HG03039 (cell line): ENCODE measurements at regions not wholly inside any gene's neighbourhood (a gene's known extent, or its start where the extent isn't known, plus 50 kb on each side); places are given as distances from the start of the nearest gene placed in this dataset.
"Not testable (repeated sequence)": the region's sequence is repeated elsewhere in the genome, so short reads cannot be mapped to it uniquely, and the experiment has no call there.

Source experiments
- ATAC-seq: cut with Tn5 transposase; IDR thresholded peaks from one replicate; pipeline ENCODE4 v1.9.1; 2021; ENCODE audit warnings: mild to moderate bottlenecking, moderate library complexity; ENCODE audit not compliant: unreplicated experiment

DNA sequence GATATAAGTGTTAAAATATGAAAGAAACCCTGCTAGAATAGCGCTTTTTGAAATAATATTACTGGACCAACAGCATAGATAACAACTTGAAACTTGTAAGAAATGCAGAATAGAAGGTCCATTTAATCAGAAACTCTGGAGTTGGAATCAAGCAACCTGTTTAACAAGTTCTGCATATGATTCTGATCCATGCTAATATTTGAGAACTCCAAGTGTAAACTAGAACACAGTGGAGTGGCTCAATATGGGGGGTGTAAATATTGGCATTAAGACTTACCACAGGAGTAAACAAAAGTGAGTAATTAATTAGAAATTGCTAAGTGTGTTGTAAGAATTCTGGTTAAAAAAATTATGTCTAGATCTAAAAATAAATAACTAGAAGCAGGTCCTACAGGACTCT is 151.2 kb downstream of the SLITRK1 start:
- ATAC-seq, result no peak

DNA sequence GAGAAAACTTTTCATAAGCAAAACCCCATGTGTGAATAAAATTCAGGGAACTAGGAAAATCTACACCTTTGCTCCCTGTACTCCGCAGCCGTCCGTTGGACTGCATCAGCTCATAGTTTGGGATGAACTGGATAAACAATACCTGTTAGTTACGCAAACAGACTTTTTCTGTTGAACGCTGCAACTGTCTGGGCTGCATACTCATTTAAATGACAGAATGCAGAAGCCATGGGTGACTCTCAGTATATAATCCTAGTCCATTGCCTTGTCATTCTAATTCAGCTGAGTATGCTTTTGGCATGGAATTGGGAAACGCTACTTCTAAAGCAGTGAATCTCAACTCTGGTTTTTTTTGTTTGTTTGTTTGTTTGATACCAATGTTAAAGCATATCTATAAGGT is 151.6 kb downstream of the SLITRK1 start:
- no peak for ATAC-seq

DNA sequence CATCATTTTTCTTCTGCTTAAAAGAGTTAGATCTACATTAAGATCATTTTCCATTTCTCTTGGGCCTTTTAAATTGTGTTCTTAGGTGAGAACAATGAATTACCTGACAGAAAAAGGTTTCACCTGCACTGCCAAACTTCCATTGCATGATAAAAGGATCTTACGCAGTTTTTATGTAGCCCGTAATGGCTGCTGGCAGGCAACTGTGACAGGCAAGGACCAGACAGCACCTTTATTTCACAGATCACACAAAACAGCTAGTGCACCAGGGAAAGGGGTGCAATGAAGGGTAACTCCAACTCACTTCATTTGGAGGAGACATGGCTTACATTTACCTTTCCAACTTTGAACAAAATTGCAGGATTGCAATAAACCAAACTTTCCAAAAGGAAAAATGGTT is 159.8 kb downstream of the SLITRK1 start:
- ATAC-seq, result no peak

DNA sequence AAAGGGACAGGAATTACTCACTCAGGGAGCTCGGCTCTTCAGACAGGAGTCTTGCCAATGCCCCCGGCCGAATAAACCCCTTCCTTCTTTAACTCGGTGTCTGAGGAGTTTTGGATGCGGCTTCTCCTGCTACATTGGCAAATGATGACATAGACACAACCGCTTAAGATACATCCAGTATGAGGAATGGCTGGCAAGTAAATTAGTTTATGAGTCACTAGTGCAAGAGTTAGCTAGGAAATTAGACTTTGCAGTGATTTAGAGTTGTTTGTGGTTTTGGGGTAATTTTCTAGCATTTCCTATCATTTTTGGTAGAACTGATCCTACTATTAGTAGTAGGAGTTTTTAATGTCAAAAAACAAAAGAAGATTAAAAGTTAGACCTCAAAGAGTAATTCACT is 166.2 kb downstream of the SLITRK1 start:
- no peak for ATAC-seq

DNA sequence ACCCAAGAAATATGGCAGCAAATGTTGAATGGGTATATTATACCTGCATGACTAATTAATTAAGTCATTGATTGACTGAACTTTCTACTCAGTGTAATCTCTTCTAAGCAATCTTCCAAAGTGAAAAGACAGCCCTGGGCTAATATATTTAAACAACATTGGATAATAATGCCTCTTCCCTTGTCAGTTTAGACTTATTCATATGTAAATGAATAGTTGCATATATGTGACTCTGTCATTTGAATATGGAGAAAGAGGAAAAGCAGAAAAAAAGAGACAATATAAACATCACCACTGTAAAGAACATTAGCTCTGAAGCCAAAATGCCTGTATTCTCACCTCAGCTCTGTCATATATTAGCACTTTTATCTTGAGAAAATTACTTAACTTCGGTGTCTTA is 168.0 kb downstream of the SLITRK1 start:
- ATAC-seq, result no peak

DNA sequence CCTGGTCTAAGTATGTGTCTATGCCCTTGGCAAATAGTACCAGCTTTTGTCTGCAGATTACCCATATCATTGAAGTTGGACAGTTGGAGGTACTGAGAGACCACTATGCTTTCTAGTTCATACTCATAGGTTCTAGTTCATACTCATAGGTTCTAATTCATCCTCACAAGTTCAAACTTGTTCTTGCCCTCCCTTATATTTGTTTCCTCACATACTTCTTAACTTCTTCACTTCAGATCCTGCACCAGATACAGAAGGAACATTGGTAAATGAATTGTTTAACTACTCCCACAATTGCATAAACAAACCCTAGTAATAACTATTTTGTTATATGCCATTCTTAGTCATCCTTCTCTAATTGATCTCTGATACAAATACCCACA is 172.2 kb downstream of the SLITRK1 start:
- no peak for ATAC-seq

DNA sequence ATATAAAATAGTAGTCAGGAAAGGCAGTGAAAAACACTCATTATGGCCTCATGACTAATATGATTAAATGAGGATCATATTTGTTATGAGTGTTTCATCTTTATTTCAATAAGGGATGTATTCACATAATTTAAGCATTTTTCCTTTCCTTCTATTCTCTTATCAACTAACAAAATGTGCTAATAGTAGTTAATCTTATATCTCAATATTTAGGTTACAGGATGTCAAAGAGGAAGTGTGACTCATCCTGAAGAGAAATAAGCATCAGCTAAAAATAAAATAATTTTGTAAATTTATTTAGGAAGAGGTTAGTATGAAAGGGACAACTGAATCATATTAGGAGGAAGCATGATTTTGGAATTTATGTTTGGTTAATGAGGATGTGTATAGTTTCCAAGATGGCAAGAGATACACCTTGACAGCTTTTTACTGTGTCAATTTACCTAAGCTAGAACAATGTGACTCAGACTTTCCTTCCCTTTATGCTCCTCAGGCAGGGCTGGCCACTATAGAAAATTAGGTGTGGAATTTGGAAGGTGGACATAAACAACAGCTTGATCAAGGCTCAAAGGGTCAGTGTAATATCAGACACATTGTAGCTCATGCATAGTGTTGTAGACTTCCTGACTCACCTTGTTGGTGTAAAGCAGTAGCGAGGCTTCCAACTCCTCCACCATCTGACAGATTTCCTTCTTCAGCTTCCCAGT is 172.7 kb downstream of the SLITRK1 start:
- ATAC-seq, result no peak

DNA sequence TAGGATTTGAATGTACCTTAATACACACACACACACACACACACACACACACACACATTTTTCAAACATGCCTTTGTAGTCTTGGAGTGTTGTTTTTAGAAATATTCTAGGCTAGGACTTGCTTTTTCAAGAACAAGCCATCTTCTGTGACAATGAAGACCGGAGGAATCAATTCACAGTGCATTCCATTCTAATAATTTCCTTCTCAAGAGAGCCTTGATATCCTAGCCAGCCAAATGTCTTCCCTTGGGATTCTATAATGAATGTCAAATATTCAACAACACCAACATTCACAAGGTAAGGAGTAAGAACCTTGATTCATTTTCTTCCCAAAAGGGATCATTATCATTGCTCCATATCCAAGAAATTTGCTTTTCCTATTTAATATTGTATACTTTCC is 180.3 kb downstream of the SLITRK1 start:
- no peak for ATAC-seq

DNA sequence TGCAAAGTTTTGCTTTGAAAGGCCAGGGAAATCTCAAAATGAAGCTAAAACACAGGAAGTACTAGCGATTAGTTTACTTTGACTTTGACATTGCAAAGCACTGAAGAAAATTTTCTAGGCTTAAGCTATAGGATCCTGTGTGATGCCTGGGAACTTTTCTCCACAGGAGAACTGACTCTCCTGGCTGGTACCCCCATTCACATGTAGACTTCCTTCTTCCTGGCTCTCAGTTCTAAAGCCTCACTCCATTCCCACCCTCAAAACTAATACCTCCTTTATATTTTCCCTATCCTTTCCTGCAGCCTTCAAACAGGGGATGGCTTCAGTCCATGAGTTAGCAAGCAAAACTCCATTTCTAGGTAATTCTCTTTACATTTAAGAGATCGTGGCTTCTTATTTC is 189.5 kb downstream of the SLITRK1 start:
- ATAC-seq, result no peak

DNA sequence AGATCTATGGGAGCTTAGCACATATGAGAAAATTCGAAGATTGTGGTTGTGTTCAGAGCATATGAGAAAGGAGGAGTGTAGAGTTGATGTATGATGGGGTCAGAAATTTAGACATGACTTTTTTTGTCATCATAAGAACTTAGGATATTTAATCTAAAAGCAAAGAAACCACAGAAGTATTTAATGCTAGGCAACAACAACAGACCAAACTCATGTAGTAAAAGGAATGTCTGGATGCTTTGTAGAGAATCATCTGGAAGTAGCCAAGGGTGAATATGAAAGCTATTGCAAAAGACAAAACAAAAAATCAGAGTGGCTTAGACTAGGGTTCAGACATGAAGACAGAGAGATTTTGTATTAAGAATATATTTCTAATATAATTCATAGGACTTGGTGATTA is 190.3 kb downstream of the SLITRK1 start:
- no peak for ATAC-seq

DNA sequence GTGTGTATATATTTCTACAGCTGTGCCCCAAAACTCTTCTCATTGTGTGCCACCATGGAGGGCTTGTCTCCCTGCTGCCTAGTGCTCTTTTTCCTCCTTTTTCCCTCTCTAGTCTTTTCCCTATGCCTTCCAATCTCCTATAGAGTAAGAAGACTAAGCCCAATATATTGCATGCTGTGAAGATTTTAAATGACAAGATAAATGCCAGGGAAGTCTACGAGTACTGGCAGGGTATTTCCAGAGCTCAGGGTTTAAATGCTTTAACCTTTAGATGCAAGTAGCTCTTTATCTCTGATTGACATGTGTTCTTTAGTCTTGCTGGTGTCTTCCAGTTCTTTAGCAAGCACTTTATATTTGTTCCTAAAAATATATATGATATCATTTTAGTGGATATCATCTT is 200.7 kb downstream of the SLITRK1 start:
- ATAC-seq, result no peak

DNA sequence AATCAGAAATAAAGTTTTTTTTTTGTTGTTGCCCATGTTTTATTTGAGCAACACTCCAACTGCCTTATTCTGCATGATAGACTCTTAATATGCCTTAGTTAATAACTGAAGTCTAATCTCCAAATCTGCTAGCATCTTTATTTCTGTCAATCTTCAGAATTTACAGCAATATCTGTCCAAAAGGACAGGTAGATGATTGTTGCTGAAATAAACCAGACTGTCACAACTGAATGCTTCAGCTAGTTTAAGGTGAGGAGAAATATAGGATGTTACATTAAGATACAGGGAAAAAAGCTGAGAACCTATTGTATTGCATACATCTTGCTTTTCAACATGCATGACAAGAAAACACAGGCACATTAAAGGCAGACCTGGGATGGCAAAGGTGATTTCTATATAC is 204.3 kb downstream of the SLITRK1 start:
- ATAC-seq, result no peak

DNA sequence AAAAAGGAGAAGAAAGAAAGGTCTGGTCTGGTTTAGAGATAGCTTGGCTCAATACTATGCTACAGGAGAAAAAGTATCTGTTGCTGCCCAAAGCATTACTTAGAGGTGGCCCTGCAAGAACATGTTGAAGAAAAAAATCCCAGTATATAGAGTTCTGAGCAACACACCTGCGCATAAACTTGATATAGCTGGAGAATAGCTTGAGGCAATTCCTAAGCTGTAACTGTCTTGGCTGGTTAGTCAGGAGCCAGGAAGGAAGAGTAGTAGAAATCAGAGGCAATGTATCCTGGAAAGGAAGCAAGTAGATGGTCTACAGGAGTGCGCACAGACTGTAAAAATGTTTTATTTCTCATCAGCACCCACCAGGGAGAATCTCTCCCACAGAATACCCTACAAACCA is 209.7 kb downstream of the SLITRK1 start:
- ATAC-seq, result no peak

DNA sequence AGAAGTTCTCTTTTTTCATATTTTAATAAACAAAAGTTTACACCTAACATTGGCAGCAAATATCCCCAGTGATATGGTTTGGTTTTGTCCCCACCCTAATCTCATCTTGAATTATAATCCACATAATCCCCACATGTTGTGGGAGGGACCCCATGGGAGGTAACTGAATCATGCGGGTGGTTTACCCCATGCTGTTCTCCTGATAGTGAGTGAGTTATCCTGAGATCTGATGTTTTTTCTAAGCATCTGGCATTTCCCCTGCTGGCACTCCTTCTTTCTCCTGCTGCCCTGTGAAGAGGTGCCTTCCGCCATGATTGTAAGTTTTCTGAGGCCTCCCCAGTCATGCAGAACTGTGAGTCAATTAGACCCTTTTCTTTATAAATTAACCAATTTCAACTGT is 214.7 kb downstream of the SLITRK1 start:
- no peak for ATAC-seq

DNA sequence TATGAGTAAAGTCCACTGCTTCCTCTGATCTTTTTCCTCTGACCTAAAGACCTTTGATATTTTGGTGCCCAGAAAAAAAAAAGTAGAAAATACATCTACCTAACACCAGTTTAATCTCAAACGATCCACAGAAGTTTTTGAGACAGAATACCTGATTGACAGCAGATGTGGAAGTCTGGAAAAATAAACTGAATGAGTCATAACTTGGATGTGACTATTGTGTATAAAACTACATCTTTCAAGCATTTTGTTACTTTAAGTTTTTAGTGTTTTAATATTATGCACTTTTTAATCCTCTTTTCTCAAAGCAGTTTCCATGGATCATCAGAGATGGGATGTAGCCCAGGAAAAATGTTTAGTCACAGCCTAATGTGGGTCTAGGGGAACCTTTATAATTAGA is 216.1 kb downstream of the SLITRK1 start:
- ATAC-seq, result no peak

DNA sequence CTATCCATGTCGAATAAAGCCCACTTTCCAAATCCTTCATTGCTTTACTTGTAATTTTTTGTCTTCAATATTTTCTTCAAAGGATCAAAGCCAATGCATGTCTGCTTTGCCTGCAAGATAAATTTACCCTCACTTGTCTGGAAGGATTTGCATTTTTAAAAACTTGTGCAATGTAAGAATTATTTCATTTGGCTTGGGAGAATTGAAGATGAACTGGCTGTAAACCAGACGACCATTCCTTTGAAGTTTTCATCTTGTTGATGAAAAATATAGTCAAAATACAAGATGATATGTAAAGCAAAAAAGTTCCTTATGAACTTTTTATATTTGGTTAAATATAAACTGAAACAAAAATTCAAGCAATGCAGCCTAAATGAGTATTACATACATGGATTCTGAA is 225.0 kb downstream of the SLITRK1 start:
- ATAC-seq, result no peak

DNA sequence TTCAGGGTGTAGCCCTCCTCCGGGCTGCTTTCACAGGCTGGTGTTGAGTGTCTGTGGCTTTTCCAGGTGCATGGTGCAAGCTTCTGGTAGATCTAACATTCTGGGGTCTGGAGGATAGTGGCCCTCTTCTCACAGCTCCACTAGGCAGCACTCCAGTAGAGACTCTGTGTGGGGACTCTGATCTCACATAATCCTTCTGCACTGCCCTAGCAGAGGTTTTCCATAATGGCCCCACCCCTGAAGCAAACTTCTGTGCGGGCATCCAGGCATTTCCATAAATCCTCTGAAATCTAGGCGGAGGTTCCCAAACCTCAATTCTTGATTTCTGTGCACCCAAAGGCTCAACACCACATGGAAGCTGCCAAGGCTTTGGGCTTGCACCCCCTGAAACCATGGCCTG is 239.7 kb downstream of the SLITRK1 start:
- not testable (repeated sequence) for ATAC-seq

DNA sequence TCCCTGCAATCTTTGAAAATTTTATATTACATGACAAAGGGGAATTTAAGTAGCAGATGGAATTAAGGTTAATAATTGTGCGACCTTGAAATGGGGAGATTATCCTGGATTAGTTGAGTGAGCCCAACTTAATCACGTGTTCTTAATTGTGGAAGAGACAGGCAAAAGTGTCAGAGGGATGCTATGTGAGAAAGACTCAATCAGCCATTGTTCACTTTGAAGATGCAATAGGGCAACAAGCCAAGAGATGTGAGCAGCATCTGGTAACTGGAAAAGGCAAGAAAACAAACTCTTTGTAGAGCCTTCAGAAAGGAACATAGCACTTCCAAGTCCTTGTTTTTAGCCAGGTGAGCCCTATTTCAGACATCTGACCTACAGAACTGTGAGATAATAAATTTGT is 247.7 kb downstream of the SLITRK1 start:
- ATAC-seq, result no peak

DNA sequence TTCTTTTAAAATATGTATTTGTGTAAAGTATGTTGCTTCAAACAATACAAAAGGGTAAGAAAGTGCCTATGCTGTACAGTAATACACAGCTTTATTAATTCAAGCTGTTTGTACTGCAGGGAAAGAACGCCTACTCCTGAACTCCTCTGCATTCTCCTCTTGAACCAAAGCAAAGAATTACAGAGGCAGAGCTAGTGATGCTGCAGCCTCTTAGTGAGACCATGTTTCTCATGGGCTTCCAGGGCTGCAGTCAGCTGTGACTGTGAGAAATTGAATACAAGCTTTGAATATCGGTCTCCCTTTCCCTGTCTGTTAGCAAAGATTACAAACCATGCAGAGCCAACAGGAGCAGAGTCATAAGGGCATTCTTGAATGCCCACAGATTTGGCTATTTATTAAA is 248.5 kb downstream of the SLITRK1 start:
- ATAC-seq, result no peak

DNA sequence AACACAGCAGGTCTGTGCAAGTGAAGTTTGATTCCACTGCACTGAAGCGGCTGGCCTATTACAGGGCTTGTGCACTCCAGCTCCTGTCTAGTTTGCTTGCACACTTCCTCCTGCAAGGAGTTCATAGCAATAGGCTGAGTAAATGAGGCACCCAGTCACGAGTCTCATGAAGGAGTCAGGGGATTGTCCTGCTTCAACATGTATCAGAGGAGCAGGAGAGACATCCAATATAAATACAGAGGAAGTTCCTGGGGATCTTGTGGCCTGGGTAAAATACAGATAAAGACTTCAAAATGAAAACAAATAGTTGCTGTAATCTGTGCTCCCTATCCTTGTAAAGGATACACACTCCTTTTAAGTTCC is 259.9 kb downstream of the SLITRK1 start:
- no peak for ATAC-seq

DNA sequence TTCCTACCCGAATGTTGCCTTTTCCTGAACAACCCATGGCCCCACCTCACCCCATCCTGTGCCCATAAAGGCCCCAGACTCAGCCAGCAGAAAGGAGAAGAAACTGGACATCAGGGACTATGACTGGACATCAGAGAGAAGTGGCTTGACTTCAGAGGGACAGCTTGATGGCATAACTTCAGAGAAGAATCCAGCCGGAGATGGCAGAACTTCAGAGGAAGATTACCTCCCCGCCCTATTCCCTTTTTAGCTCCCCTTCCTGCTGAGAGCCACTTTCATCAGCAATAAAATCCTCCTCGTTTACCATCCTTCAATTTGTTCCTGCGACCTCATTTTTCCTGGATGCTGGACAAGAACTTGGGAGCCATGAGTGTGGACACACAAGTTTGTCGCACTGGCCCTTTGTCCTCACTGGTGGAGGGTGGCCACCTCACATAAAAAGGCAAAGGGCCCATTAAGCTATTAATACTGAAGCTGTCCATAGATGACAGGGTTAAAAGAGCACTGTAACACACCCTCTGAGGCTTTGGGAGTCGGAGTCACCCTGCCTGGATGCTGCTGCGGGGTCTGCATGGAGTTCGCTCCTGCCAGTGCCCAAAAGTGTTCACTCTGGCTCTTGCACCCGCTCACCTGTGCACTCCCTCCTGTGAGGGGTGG is 260.4 kb downstream of the SLITRK1 start:
- no peak for ATAC-seq

DNA sequence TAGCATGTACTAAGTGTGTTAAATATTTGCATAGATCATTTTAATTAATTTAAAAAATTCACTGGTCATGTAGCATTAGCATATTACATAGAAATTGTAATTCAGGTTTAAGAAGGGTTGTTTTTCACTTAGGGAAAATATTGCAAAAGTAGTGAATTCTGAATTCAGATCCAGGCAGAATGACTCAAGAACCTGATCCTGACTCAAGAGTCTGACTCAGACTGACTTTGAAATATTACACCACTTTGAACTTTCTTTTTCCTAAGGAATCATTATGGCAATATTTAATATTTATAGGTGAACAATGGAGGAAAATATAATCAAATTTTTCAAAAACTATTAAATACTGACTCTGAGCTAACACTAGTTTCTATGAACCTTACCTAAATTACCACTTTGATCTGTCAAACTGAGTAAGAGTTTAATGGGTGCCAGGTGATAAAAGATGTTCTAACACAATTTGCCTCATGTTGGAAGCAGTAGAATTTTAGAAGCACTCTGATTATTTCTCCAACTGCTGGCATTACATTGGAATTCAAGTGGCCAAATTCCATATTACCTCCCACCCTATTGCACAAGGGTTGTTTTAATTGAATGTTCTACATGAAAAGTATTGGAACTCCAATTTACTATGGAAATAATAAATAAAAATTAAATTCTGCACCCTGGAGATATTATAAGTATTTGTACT is 261.6 kb downstream of the SLITRK1 start:
- no peak for ATAC-seq
